GM12872 (cell line): ENCODE measurements at regions not wholly inside any gene's neighbourhood (a gene's known extent, or its start where the extent isn't known, plus 50 kb on each side); places are given as distances from the start of the nearest gene placed in this dataset.

Source experiments
- CTCF ChIP-seq: IDR thresholded peaks from 3 replicates; pipeline ENCODE4 v1.5.1; 2011; ENCODE audit warnings: low read depth, mild to moderate bottlenecking, low read length, moderate library complexity; ENCODE audit not compliant: insufficient read depth

GRCh38 chr20:48017509-48017908 lies 232.2 kb upstream of the SULF2 start:
- no peak for TF ChIP-seq CTCF

- no peak for TF ChIP-seq CTCF
Observed at GRCh38 chr20:48015943-48016723, 230.9 kb upstream of the SULF2 start.

- no peak for TF ChIP-seq CTCF
Observed at GRCh38 chr20:48015141-48015910, 230.0 kb upstream of the SULF2 start.

- no peak for TF ChIP-seq CTCF
Observed at GRCh38 chr20:48012401-48012974, 227.2 kb upstream of the SULF2 start.

- no peak for TF ChIP-seq CTCF
Observed at GRCh38 chr20:48011025-48011424, 225.7 kb upstream of the SULF2 start.

GRCh38 chr20:48010623-48011022 lies 225.3 kb upstream of the SULF2 start:
- TF ChIP-seq CTCF, result no peak

GRCh38 chr20:48008850-48009515 lies 223.7 kb upstream of the SULF2 start:
- TF ChIP-seq CTCF, result no peak
